OCI-LY3 (cell line): ENCODE measurements at regions not wholly inside any gene's neighbourhood (a gene's known extent, or its start where the extent isn't known, plus 50 kb on each side); places are given as distances from the start of the nearest gene placed in this dataset.

Experiments used
- H2AFZ ChIP-seq: fragments of 200-600, 300-600 bp; shearing (Covaris generic); 2 replicates; pipeline ENCODE4 v1.6.0; 2014; ENCODE audit warnings: antibody characterized with exemption, low read depth, low read length
- H3K27ac ChIP-seq: fragments of 200-600, 300-600 bp; sonication (generic); 2 replicates; pipeline ENCODE4 v1.5.1; 2014; ENCODE audit warnings: mild to moderate bottlenecking, low read length, moderate library complexity, mixed read lengths
- H3K27me3 ChIP-seq: fragments of 200-600, 300-600 bp; sonication (generic); 2 replicates; pipeline ENCODE4 v1.6.1; 2014; ENCODE audit warnings: low read depth, low read length, mixed read lengths
- H3K36me3 ChIP-seq: fragments of 200-600, 300-600 bp; sonication (generic); replicated peaks from 2 replicates; pipeline ENCODE3; 2014; ENCODE audit warnings: low read depth, low read length, mixed read lengths
- H3K4me1 ChIP-seq: fragments of 300-600, 200-600 bp; sonication (generic); 2 replicates; pipeline ENCODE4 v1.6.1; 2014; ENCODE audit warnings: low read length, mixed read lengths
- H3K4me2 ChIP-seq: fragments of 200-600, 300-600 bp; sonication (generic); 2 replicates; pipeline ENCODE4 v1.6.1; 2014; ENCODE audit warnings: low read length, mixed read lengths
- H3K4me3 ChIP-seq: fragments of 300-600, 200-600 bp; sonication (generic); 2 replicates; pipeline ENCODE4 v1.5.1; 2014; ENCODE audit warnings: antibody characterized with exemption, mild to moderate bottlenecking, low read length, moderate library complexity
- H3K79me2 ChIP-seq: fragments of 300-600, 200-600 bp; shearing (Covaris generic); 2 replicates; pipeline ENCODE4 v1.6.1; 2014; ENCODE audit warnings: mild to moderate bottlenecking, low read length, mixed read lengths
- H3K9ac ChIP-seq: fragments of 300-600, 200-600 bp; shearing (Covaris generic); 2 replicates; pipeline ENCODE4 v1.6.0; 2014; ENCODE audit warnings: mild to moderate bottlenecking, low read length, moderate library complexity
- H3K9me3 ChIP-seq: fragments of 200-600, 300-600 bp; shearing (Covaris generic); 2 replicates; pipeline ENCODE4 v1.6.1; 2014; ENCODE audit warnings: low read length, mixed read lengths; ENCODE audit not compliant: insufficient read depth
- H4K20me1 ChIP-seq: fragments of 200-600, 300-600 bp; sonication (generic); 2 replicates; pipeline ENCODE4 v1.6.1; 2016; ENCODE audit warnings: low read length, mixed read lengths; ENCODE audit not compliant: insufficient read depth
- CTCF ChIP-seq: fragments of 200-600, 300-600 bp; sonication (generic); IDR thresholded peaks from 2 replicates; pipeline ENCODE4 v1.5.1; 2014; ENCODE audit warnings: antibody characterized with exemption, low read length, low read depth
- EZH2phosphoT487 ChIP-seq: fragments of 200-600 bp; shearing (Covaris generic); IDR thresholded peaks from 2 replicates; pipeline ENCODE4 v1.6.1; 2018; ENCODE audit warnings: antibody characterized with exemption, mixed run types, low read depth

GRCh38 chr4:165612936-165613335, 234.1 kb downstream of the CPE start:
- peak overlapping the region; percentile 24 for H3K4me2 ChIP-seq

DNA sequence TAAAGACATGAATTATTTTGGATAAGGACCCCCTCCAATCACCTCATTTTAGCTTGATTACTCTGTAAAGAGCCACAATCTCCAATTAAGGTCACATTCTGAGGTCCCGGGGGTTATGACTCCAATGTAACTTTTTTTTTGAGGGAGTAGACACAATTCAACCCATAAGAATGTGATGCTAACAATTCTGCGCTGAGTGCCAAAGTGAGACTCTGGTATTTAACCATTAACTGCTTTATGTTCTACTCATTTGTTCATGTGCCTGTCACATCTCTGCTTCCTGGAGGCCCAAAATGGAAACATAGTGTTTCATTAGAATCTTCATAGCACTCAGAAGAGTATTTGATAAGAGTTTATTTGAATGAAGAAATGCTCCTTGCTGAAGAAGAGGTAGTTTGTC, 234.8 kb downstream of the CPE start:
- H3K4me1 ChIP-seq: peaks cover 27% of the 10 kb centered on the region

More at GRCh38 chr4:165612936-165613335, 234.1 kb downstream of the CPE start:
- no peak overlapping the region for H3K9ac ChIP-seq
- no peaks in the 10 kb centered on the region for H3K36me3 ChIP-seq
- H3K27me3 ChIP-seq: no peaks in the 10 kb centered on the region
- H4K20me1 ChIP-seq: no peaks in the 10 kb centered on the region
- no peaks in the 10 kb centered on the region for H3K79me2 ChIP-seq
- no peaks in the 10 kb centered on the region for H3K9me3 ChIP-seq
- H2AFZ ChIP-seq: no peak overlapping the region
- H3K27ac ChIP-seq: no peak overlapping the region
- no peak overlapping the region for H3K4me3 ChIP-seq
- peaks cover 27% of the 10 kb centered on the region for H3K4me1 ChIP-seq
- no peak for TF ChIP-seq CTCF

DNA sequence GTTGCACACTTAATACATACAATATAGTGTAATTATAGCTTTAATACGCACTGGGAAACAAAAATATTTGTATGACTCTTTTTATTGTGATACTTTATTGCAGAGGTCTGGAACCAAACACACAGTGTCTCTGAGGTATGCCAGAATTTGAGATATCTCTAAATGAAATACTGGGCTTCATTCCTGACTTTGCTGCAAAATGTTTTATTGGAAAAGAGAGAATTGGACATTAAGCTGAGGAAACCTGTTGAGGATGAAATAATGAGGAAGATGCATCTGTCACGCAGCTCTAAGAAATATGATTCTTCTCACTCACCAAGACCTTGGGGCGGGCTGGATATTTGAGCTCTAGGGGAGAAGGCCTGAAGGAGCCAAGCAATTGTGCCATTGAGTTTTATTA, 242.1 kb downstream of the CPE start:
- H3K9ac ChIP-seq: no peak overlapping the region
- H3K4me2 ChIP-seq: no peak overlapping the region
- no peak overlapping the region for H3K27ac ChIP-seq
- no peak overlapping the region for H3K4me3 ChIP-seq
- no peaks in the 10 kb centered on the region for H3K79me2 ChIP-seq
- no peaks in the 10 kb centered on the region for H3K4me1 ChIP-seq
- no peaks in the 10 kb centered on the region for H3K36me3 ChIP-seq
- H3K9me3 ChIP-seq: no peaks in the 10 kb centered on the region
- no peaks in the 10 kb centered on the region for H3K27me3 ChIP-seq
- H4K20me1 ChIP-seq: no peaks in the 10 kb centered on the region
- H2AFZ ChIP-seq: no peak overlapping the region
- TF ChIP-seq EZH2phosphoT487 (no peak), CTCF (no peak)

More for the DNA sequence above, 234.8 kb downstream of the CPE start:
- no peaks in the 10 kb centered on the region for H3K9me3 ChIP-seq
- peak overlapping the region; percentile 24; the same call in 1 of the 2 replicates for H3K4me2 ChIP-seq
- H3K27me3 ChIP-seq: no peaks in the 10 kb centered on the region
- TF ChIP-seq CTCF: no peak
- no peak for TF ChIP-seq EZH2phosphoT487
- H3K36me3 ChIP-seq: no peaks in the 10 kb centered on the region
- no peak overlapping the region for H3K4me3 ChIP-seq
- H3K27ac ChIP-seq: no peak overlapping the region
- no peaks in the 10 kb centered on the region for H3K79me2 ChIP-seq
- no peak overlapping the region for H2AFZ ChIP-seq
- no peak overlapping the region for H3K9ac ChIP-seq
- H4K20me1 ChIP-seq: no peaks in the 10 kb centered on the region

GRCh38 chr4:165621983-165622382, 243.2 kb downstream of the CPE start:
- H3K9me3 ChIP-seq: no peaks in the 10 kb centered on the region
- H3K27ac ChIP-seq: no peak overlapping the region
- no peak overlapping the region for H2AFZ ChIP-seq
- no peak overlapping the region for H3K4me3 ChIP-seq
- H3K79me2 ChIP-seq: no peaks in the 10 kb centered on the region
- no peaks in the 10 kb centered on the region for H4K20me1 ChIP-seq
- TF ChIP-seq EZH2phosphoT487: no peak
- TF ChIP-seq CTCF: no peak
- H3K4me1 ChIP-seq: no peaks in the 10 kb centered on the region
- H3K4me2 ChIP-seq: no peak overlapping the region
- no peaks in the 10 kb centered on the region for H3K27me3 ChIP-seq
- H3K36me3 ChIP-seq: no peaks in the 10 kb centered on the region
- H3K9ac ChIP-seq: no peak overlapping the region
